Caco-2 (cell line): ENCODE measurements at regions not wholly inside any gene's neighbourhood (a gene's known extent, or its start where the extent isn't known, plus 50 kb on each side); places are given as distances from the start of the nearest gene placed in this dataset.
"Not testable (repeated sequence)": the region's sequence is repeated elsewhere in the genome, so short reads cannot be mapped to it uniquely, and the experiment has no call there.

ENCODE experiments used
- BruUV-seq: library from RNA; stranded (reverse); fragments of 400-500 nt; replicated peaks from 2 replicates; lab custom pipeline; 2021; lab: Mats Ljungman, UMichigan
- CTCF ChIA-PET: fragments of 300-600 bp; sonication (Branson Sonifier 250); formaldehyde crosslinking; loops from one replicate; lab custom pipeline; 2022; ENCODE audit warnings: antibody characterized with exemption; lab: Charles Lee
- POLR2A ChIA-PET: fragments of 300-600 bp; sonication (Branson Sonifier 250); formaldehyde crosslinking; loops from one replicate; lab custom pipeline; 2022; ENCODE audit warnings: antibody characterized with exemption; lab: Charles Lee
- DNase-seq, 2 experiments: peaks; one replicate each; pipeline versions ENCODE4 v3.0.0 to v3.0.0-alpha.2; 2020 to 2022
- H3K27me3 ChIP-seq: replicated peaks from 2 replicates; pipeline ENCODE4 v1.6.0; 2011; ENCODE audit warnings: low read length; ENCODE audit not compliant: control insufficient read depth, insufficient read depth
- H3K36me3 ChIP-seq: 2 replicates; pipeline ENCODE4 v1.5.1; 2011; ENCODE audit warnings: low read length; ENCODE audit not compliant: control insufficient read depth, insufficient read depth
- H3K4me1 ChIP-seq: fragments of 250-450 bp; sonication (Bioruptor Pico); 2 replicates; pipeline ENCODE4 v1.5.1; 2020; ENCODE audit warnings: mild to moderate bottlenecking
- H3K4me3 ChIP-seq: 2 replicates; pipeline ENCODE4 v1.5.1; 2011; ENCODE audit warnings: low read depth, mild to moderate bottlenecking, control low read depth, low read length
- H3K9me3 ChIP-seq: fragments of 250-450 bp; sonication (Bioruptor Pico); 2 replicates; pipeline ENCODE4 v1.5.1; 2020; ENCODE audit warnings: mild to moderate bottlenecking, moderate library complexity
- H3K27ac Mint-ChIP-seq: one replicate; pipeline ENCODE4 v1.8.0; 2022; ENCODE audit warnings: mixed read lengths; ENCODE audit not compliant: unreplicated experiment
- H3K27me3 Mint-ChIP-seq: one replicate; pipeline ENCODE4 v1.8.0; 2022; ENCODE audit warnings: mixed read lengths; ENCODE audit not compliant: insufficient read depth, unreplicated experiment
- H3K36me3 Mint-ChIP-seq: one replicate; pipeline ENCODE4 v1.8.0; 2022; ENCODE audit warnings: mild to moderate bottlenecking, mixed read lengths; ENCODE audit not compliant: insufficient read depth, unreplicated experiment
- H3K4me1 Mint-ChIP-seq: one replicate; pipeline ENCODE4 v1.8.0; 2022; ENCODE audit warnings: low read depth, mixed read lengths; ENCODE audit not compliant: unreplicated experiment
- H3K4me3 Mint-ChIP-seq: one replicate; pipeline ENCODE4 v1.8.0; 2022; ENCODE audit warnings: mild to moderate bottlenecking, moderate library complexity, mixed read lengths; ENCODE audit not compliant: unreplicated experiment
- H3K9me3 Mint-ChIP-seq: one replicate; pipeline ENCODE4 v1.8.0; 2022; ENCODE audit warnings: mixed read lengths; ENCODE audit not compliant: unreplicated experiment
- CTCF ChIP-seq, 2 experiments: fragments of 200-600 bp in 1 of 2; IDR thresholded peaks; 1 replicate in 1 of 2; 2 replicates in 1 of 2; pipeline versions ENCODE4 v1.5.1 to v1.8.0; 2011 to 2022; ENCODE audit warnings: antibody characterized with exemption in 1 of 2, control low read depth in 1 of 2, inconsistent platforms in 1 of 2, low read depth in 1 of 2, low read length in 1 of 2, mild to moderate bottlenecking in 1 of 2, moderate library complexity in 1 of 2; ENCODE audit not compliant: insufficient read depth in 1 of 2, severe bottlenecking in 1 of 2, unreplicated experiment in 1 of 2
- intact Hi-C: fragments of 100-400 bp; cut with micrococcal nuclease; formaldehyde crosslinking; loops from one replicate; pipeline ENCODE4 v1.10.0; 2022; ENCODE audit not compliant: unreplicated experiment

DNA sequence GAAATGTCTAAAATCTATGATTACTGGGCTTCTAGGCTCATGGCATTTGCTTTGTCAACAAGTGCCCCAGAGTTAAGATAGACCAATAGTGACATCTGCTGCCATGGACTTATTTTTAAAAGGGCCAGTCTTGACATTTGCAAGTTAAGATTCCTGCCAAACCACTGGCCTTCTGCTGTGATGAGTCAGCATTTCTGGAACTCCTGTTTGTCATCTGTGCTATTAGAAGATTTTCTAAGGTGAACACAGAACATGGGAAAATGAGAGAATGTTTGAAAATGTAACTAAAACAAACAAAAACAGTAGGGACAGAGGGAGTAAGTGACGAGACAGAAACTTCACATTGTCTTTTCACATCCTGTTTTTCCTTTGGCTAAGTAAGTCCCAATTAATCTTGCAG lies 93.7 kb upstream of the WDR75 start:
- Histone ChIP-seq H3K36me3 (no peaks in the 10 kb centered on the region), H3K9me3 (peaks cover 15% of the 10 kb centered on the region; the same call in 1 of the 2 replicates), H3K27me3 (no peaks in the 10 kb centered on the region), H3K4me1 (peaks cover 6% of the 10 kb centered on the region), H3K4me3 (no peak overlapping the region)
- intact Hi-C loops = loop anchor here (1.0 to 5.0 kb wide), 9 partner anchors 31 to 825 kb away; no protein-coding TSS in a partner anchor
- H3K27ac Mint-ChIP-seq = peak overlapping the region; percentile 4
- CTCF ChIA-PET = no interaction called here
- no peaks in the 10 kb centered on the region for H3K36me3 Mint-ChIP-seq
- no TSS peak for BruUV-seq
- peak in 1 of 2 experiments; percentile 19 for TF ChIP-seq CTCF (IDR thresholded peaks at IDR 0.05; ENCODE audit: insufficient read depth in 1 of 2, low read depth in 1 of 2, low read length in 1 of 2, severe bottlenecking in 1 of 2, unreplicated experiment in 1 of 2)
- POLR2A ChIA-PET = no interaction called here
- DNase-seq = peak; percentile 62 to 69
- peaks cover 17% of the 10 kb centered on the region for H3K4me1 Mint-ChIP-seq
- H3K27me3 Mint-ChIP-seq = no peaks in the 10 kb centered on the region
- no peak overlapping the region for H3K4me3 Mint-ChIP-seq
- H3K9me3 Mint-ChIP-seq = no peaks in the 10 kb centered on the region

GRCh38 chr2:189348369-189348768 lies 92.9 kb upstream of the WDR75 start:
- intact Hi-C loops = loop anchor here (5.0 kb wide), 1 partner anchor 826 kb away; no protein-coding TSS in a partner anchor
- POLR2A ChIA-PET = no interaction called here
- no peak for DNase-seq

GRCh38 chr2:189350540-189351209 lies 90.6 kb upstream of the WDR75 start:
- CTCF ChIA-PET = no interaction called here
- no TSS peak for BruUV-seq

More at GRCh38 chr2:189348369-189348768, 92.9 kb upstream of the WDR75 start:
- Mint-ChIP-seq H3K36me3 (no peaks in the 10 kb centered on the region), H3K9me3 (no peaks in the 10 kb centered on the region), H3K4me1 (peaks cover 17% of the 10 kb centered on the region), H3K27ac (no peak overlapping the region), H3K4me3 (no peak overlapping the region), H3K27me3 (no peaks in the 10 kb centered on the region)
- CTCF ChIA-PET = no interaction called here
- Histone ChIP-seq H3K36me3 (no peaks in the 10 kb centered on the region), H3K27me3 (no peaks in the 10 kb centered on the region), H3K4me3 (no peak overlapping the region), H3K4me1 (peaks cover 6% of the 10 kb centered on the region), H3K9me3 (peaks cover 11% of the 10 kb centered on the region; the same call in 1 of the 2 replicates)
- no peak for TF ChIP-seq CTCF (IDR thresholded peaks at IDR 0.05; ENCODE audit: insufficient read depth in 1 of 2, low read depth in 1 of 2, low read length in 1 of 2, severe bottlenecking in 1 of 2, unreplicated experiment in 1 of 2)
- no TSS peak for BruUV-seq

GRCh38 chr2:189351933-189352332 lies 89.3 kb upstream of the WDR75 start:
- H3K4me1 ChIP-seq, POLR2A ChIA-PET, intact Hi-C loops, H3K9me3 Mint-ChIP-seq, CTCF ChIA-PET, H3K9me3 ChIP-seq, H3K27ac Mint-ChIP-seq, H3K27me3 ChIP-seq, H3K4me3 ChIP-seq, DNase-seq, H3K4me3 Mint-ChIP-seq, BruUV-seq, H3K36me3 Mint-ChIP-seq, H3K36me3 ChIP-seq, H3K27me3 Mint-ChIP-seq, H3K4me1 Mint-ChIP-seq: not testable (repeated sequence)

More at GRCh38 chr2:189350540-189351209, 90.6 kb upstream of the WDR75 start:
- Histone ChIP-seq H3K9me3 (0 out of 2 replicates have a peak, but pooled peaks cover 4% of the 10 kb centered on the region), H3K36me3 (no peaks in the 10 kb centered on the region), H3K27me3 (no peaks in the 10 kb centered on the region), H3K4me3 (no peak overlapping the region), H3K4me1 (peaks cover 6% of the 10 kb centered on the region)
- H3K4me1 Mint-ChIP-seq = peaks cover 17% of the 10 kb centered on the region
- TF ChIP-seq CTCF (IDR thresholded peaks at IDR 0.05; ENCODE audit: insufficient read depth in 1 of 2, low read depth in 1 of 2, low read length in 1 of 2, severe bottlenecking in 1 of 2, unreplicated experiment in 1 of 2) = no peak
- H3K4me3 Mint-ChIP-seq = no peak overlapping the region
- H3K27me3 Mint-ChIP-seq = no peaks in the 10 kb centered on the region
- H3K36me3 Mint-ChIP-seq = no peaks in the 10 kb centered on the region
- DNase-seq = no peak
- POLR2A ChIA-PET = no interaction called here
- no peaks in the 10 kb centered on the region for H3K9me3 Mint-ChIP-seq
- intact Hi-C loops = no loop called here
- H3K27ac Mint-ChIP-seq = no peak overlapping the region

DNA sequence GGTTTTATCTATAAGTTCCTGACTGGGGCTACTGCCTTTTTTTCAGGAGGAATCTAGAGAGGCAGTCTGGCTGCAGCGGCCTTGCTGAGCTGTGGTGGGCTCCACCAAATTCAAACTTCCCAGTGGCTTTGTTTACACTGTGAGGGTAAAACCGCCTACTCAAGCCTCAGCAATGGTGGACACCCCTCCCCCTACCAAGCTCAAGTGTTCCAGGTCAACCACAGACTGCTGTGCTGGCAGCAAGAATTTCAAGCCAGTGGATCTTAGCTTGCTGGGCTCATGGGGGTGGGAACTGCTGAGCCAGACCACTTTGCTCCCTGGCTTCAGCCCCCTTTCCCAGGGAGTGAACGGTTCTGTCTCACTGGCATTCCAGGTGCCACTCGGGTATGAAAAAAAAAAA lies 83.9 kb upstream of the WDR75 start:
- H3K4me3 ChIP-seq, H3K4me1 ChIP-seq, DNase-seq, CTCF ChIA-PET, H3K9me3 ChIP-seq, H3K27ac Mint-ChIP-seq, H3K27me3 ChIP-seq, H3K4me1 Mint-ChIP-seq, POLR2A ChIA-PET, intact Hi-C loops, H3K4me3 Mint-ChIP-seq, BruUV-seq, H3K36me3 Mint-ChIP-seq, H3K36me3 ChIP-seq, H3K27me3 Mint-ChIP-seq: not testable (repeated sequence)
- peaks cover 37% of the 10 kb centered on the region for H3K9me3 Mint-ChIP-seq
